ENCODE measurements at regions not wholly inside any gene's neighbourhood (a gene's known extent, or its start where the extent isn't known, plus 50 kb on each side); places are given as distances from the start of the nearest gene placed in this dataset.

- DNase-seq = no peak
Measured at GRCh38 chrX:42616981-42617380, 161.0 kb downstream of the PPP1R2C start.

- DNase-seq = no peak
Measured at GRCh38 chrX:42615161-42615563, 162.8 kb downstream of the PPP1R2C start.

DNA sequence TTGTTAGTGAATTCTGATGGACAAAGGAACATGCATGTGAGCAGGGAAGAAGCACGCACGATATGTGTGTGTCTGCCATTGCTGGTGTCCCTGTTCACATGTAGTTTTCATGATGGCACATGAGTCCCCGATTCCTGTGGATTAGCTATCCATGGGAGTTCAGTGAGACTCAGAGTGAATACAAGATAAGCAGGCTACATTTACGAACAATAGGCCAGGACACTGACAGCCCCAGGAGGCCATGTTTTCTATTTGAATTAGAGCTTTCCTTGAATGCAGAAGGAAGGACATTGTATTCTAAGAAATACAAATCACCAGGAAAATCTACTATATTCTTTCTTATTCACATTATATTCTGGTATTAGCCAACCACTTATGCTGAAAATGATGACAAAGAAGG is 171.4 kb downstream of the PPP1R2C start:
- no peak for DNase-seq

GRCh38 chrX:42604302-42604701 is 173.7 kb downstream of the PPP1R2C start:
- DNase-seq = no peak

- DNase-seq = no peak
Measured at GRCh38 chrX:42603016-42603415, 174.9 kb downstream of the PPP1R2C start.

GRCh38 chrX:42602566-42602965 is 175.4 kb downstream of the PPP1R2C start:
- DNase-seq = no peak

GRCh38 chrX:42602136-42602535 is 175.8 kb downstream of the PPP1R2C start:
- no peak for DNase-seq

GRCh38 chrX:42597481-42597880 is 180.5 kb downstream of the PPP1R2C start:
- no peak for DNase-seq

DNA sequence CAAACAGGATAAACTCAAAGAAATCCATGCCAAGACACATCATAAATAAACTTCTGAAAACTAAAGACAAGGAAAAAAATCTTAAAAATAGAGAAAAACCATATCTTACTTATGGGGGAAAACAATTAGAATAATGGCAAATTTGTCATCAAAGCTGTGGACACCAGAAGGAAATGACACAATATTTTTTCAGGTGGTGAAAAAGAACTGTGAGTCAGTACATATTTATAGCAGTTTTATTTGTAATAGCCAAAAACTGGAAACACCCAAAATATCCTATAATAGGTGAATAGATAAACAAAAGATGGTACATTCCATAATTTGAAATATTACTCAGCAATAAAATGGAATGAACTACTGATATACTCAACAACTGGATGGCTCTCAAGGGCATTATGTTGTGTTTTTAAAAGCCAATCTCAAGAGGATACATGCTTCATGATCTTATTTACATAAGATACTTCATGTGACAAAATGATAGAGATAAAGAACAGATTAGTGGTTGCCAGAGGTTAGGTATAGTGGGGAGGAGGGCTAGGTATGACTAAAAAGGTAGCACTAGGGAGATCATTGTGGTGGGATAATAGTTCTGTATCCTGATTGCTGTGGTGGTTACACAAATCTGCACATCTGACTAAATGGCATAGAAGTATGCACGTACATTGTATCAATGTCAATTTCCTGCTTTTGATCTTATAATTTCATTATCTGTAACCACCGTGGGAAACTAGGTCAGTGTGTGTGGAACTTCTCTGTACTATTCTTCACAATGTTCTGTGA is 191.9 kb downstream of the PPP1R2C start:
- no peak for DNase-seq

GRCh38 chrX:42577936-42578470 is 200.0 kb downstream of the PPP1R2C start:
- DNase-seq = peak; percentile 11

GRCh38 chrX:42567268-42567667 is 210.7 kb downstream of the PPP1R2C start:
- DNase-seq = no peak

DNA sequence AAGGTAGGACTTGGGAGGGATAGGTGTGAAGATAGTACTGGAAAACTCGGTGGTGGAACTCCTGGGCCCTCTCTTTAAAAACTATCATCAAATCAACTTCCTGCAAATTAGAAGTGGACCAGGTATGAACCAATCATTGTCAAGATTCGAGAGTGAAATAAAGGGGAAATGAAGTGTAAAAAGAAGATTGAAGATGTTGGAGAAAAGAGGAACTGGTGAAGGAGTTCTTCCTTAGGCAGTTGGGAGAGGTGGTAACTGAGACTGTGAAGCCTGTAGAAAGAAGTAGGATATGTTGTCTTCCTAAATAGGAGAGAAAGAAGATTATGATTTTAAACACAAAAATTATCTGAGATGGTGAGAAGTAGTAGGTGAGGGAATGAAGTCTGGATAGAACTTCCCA is 212.2 kb downstream of the PPP1R2C start:
- no peak for DNase-seq

GRCh38 chrX:42546800-42547199 is 231.2 kb downstream of the PPP1R2C start:
- no peak for DNase-seq

- DNase-seq = no peak
Measured at GRCh38 chrX:42544883-42545282, 233.1 kb downstream of the PPP1R2C start.

DNA sequence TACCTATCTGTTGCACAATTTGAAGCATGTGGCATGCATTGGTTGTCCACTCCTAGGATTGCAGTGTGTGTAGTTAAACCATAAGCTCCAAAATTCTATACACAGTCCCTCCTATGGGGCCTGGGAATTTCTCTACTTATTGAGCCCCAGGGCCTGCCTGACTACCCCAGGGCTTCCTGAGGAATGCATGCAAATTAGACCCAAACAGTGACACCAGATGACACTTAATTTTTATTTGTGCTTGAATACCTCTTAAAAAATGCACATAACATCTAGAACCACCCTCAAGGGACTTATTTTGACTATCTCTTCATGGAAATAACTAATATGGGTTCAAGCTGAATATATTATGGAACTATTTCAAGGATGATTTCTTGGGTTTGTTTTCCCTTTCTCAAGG is 236.4 kb downstream of the PPP1R2C start:
- DNase-seq = no peak

GRCh38 chrX:42540146-42540545 is 237.8 kb downstream of the PPP1R2C start:
- DNase-seq = no peak

- DNase-seq = no peak
Measured at GRCh38 chrX:42538405-42538804, 239.6 kb downstream of the PPP1R2C start.

DNA sequence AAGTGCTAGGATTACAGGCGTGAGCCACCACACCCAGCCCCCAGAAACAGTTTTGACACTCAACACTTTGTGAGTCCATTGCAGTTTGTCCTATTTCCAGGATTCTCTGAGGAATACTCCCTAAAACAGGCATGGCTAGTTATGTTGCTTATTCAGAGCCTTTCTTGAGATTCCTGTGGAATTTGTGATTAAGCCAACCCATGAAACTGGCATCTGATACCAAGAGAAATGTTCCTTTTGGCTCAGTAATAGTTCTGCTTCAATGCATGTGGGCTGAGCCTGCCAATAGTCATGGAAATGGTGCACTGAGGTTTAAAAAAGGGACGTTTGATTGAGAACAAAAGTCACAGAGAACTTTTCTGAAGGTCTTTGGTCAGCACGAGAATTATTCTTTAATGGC is 241.7 kb downstream of the PPP1R2C start:
- DNase-seq = no peak

DNA sequence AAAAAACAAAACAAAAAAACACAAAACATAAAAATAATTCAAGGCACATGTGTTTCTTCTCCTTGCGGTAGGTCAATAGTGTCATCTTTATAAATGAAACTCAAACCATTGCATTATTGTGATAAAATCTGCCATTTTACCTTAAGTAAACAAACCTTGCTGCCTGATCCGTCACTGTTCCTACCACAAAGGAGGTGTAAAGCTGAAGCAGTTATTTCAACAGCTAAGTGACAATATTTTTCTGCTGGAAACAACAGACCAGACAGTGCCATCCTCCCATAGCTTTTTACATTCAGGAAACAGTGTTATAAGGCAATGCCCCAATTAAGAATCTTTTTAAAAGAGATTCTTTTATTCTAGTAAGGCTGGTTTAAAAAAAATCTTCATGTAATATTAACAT is 242.7 kb downstream of the PPP1R2C start:
- no peak for DNase-seq

GRCh38 chrX:42533761-42534160 is 244.2 kb downstream of the PPP1R2C start:
- no peak for DNase-seq

DNA sequence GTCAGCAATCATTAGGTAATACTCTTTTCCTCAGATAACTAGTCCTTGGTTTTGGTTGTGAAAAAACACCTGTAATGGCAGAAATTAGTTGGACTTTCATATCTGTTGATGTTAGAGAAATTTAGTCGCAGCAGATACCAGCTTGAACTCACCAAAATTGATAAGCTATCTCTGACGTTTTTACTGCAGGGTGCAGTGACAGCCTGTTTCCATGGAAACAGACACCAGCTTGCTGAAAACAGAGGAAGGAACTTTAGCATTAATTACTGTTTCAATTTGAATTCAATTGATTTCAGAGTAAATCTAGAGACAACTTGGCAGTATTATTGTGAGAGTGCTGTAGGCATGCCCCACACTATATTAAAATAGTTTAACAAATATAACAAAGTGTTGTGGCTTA is 246.5 kb downstream of the PPP1R2C start:
- no peak for DNase-seq

GRCh38 chrX:42530027-42530426 is 247.9 kb downstream of the PPP1R2C start:
- no peak for DNase-seq

DNA sequence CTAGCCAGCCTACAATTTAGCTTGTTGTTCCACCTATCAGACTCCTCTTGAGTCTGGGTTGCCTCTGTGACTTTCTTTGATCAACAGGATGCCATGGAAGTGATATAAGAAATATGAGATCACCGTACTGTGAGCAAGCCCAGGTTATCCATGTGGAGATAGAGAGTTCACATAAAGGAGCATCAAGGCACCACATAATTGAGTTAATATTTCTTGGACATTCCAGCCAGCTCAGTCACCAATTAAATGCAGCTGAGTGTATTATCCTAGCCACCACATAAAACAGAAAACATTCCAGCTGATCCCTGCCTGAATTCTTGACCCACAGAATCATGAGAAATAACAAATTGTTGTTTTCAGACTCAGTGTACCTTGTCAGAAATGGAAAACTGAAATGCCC is 253.6 kb downstream of the PPP1R2C start:
- DNase-seq = no peak

DNA sequence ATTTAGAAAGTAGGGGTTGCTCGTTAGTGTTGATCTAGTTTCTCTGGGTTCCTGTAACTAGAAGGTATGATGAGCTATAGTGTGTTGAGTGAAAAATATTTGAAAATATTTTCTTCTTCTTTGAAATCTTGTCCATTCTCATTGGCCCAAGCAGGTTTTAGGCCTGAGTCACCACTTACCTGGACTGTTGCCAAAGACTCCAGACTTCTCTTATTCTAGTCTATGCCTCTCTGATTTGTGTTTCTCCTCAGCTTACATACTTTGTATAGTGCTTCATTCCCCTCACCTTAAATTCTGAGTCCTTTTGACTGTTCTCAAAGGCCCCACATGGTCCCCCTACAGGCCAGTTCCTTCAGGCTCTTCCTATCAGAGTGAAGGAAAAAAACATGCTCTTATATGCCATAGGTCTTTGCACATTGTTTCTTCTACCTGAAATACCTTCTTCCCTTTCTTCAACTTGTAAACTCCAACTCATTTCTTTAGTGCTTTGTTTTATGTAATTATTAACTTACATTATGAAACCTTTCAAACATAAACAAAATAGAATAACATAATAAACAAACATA is 258.2 kb downstream of the PPP1R2C start:
- DNase-seq = no peak

- no peak for DNase-seq
Measured at GRCh38 chrX:42515939-42516338, 262.0 kb downstream of the PPP1R2C start.

Measured in NCI-H510A treated with DMSO at 0.1 percent for 48 hours (cell line).